GM12878 (cell line): ENCODE measurements at regions not wholly inside any gene's neighbourhood (a gene's known extent, or its start where the extent isn't known, plus 50 kb on each side); places are given as distances from the start of the nearest gene placed in this dataset.

Experiments used
- ATAC-seq: fragments of 200-7000 bp; cut with Tn5 transposase; 3 replicates; pipeline ENCODE4 v1.9.1; 2020; ENCODE audit warnings: mild to moderate bottlenecking, moderate library complexity
- BruUV-seq: library from RNA; stranded (reverse); fragments of 400-500 nt; replicated peaks from 2 replicates; lab custom pipeline; 2021; lab: Mats Ljungman, UMichigan
- CTCF ChIA-PET: fragments of 300-600 bp; sonication (Branson Sonifier 250); formaldehyde crosslinking; extraction: SDS; loops from one replicate; lab custom pipeline; 2021; ENCODE audit warnings: inconsistent platforms; lab: Yijun Ruan, JAX
- POLR2A ChIA-PET: fragments of 350-600 bp; formaldehyde crosslinking; extraction: SDS; loops from one replicate; lab custom pipeline; 2021; ENCODE audit warnings: inconsistent platforms; lab: Charles Lee
- RAD21 ChIA-PET: fragments of 300-600 bp; sonication (Branson Sonifier 250); formaldehyde crosslinking; loops from one replicate; lab custom pipeline; 2023; ENCODE audit warnings: antibody characterized with exemption; ENCODE audit not compliant: unreplicated experiment; lab: Charles Lee
- SMC1A ChIA-PET: fragments of 300-600 bp; sonication (Branson Sonifier 250); formaldehyde crosslinking; loops from one replicate; lab custom pipeline; 2023; ENCODE audit not compliant: unreplicated experiment, uncharacterized antibody; lab: Charles Lee
- DNase-seq: peaks from one replicate; pipeline ENCODE4 v3.0.0-alpha.2; 2011; ENCODE audit warnings: low read depth, low spot score
- FAIRE-seq: peaks from 3 replicates; lab custom pipeline; 2011; peaks lifted over from hg19 to GRCh38; lab: Jason Lieb, UNC
- H2AFZ ChIP-seq: 2 replicates; pipeline ENCODE4 v1.6.0; 2011; ENCODE audit warnings: low read depth, low read length, control low read depth; ENCODE audit not compliant: control insufficient read depth
- H3K27ac ChIP-seq: 2 replicates; pipeline ENCODE4 v1.5.1; 2011; ENCODE audit warnings: control low read depth; ENCODE audit not compliant: control insufficient read depth, insufficient read depth
- H3K27me3 ChIP-seq, 2 experiments: replicated peaks in 1 of 2; 2 replicates each; pipeline versions ENCODE4 v1.6.0 to v1.6.1; 2011; ENCODE audit warnings: low read length in 1 of 2; ENCODE audit not compliant: control insufficient read depth in 2 of 2, insufficient read depth in 2 of 2
- H3K36me3 ChIP-seq, 2 experiments: 2 replicates each; pipeline ENCODE4 v1.5.1; 2011; ENCODE audit warnings: low read length in 1 of 2; ENCODE audit not compliant: control insufficient read depth in 2 of 2, insufficient read depth in 2 of 2
- H3K4me1 ChIP-seq: 2 replicates; pipeline ENCODE4 v1.6.1; 2011; ENCODE audit warnings: mild to moderate bottlenecking, low read length, moderate library complexity, mixed read lengths; ENCODE audit not compliant: control insufficient read depth, insufficient read depth
- H3K4me2 ChIP-seq: 2 replicates; pipeline ENCODE4 v1.6.0; 2011; ENCODE audit warnings: control low read depth; ENCODE audit not compliant: control insufficient read depth, insufficient read depth
- H3K4me3 ChIP-seq: fragments of 200-600 bp; sonication (generic); 2 replicates; pipeline ENCODE4 v1.5.1; 2016
- H3K79me2 ChIP-seq: 2 replicates; pipeline ENCODE4 v1.6.0; 2011; ENCODE audit warnings: low read length; ENCODE audit not compliant: control insufficient read depth, insufficient read depth
- H3K9ac ChIP-seq: 2 replicates; pipeline ENCODE4 v1.8.0; 2011; ENCODE audit warnings: low read length, control low read depth, mixed read lengths; ENCODE audit not compliant: control insufficient read depth, insufficient read depth
- H3K9me3 ChIP-seq: replicated peaks from 3 replicates; pipeline ENCODE4 v1.5.1; 2011; ENCODE audit warnings: mild to moderate bottlenecking, low read length; ENCODE audit not compliant: control insufficient read depth, insufficient read depth
- H4K20me1 ChIP-seq: 2 replicates; pipeline ENCODE4 v1.6.0; 2011; ENCODE audit not compliant: control insufficient read depth, insufficient read depth
- CBX5 ChIP-seq: sonication (generic); IDR thresholded peaks from 2 replicates; pipeline ENCODE4 v1.6.1; 2016; ENCODE audit warnings: low read depth, moderate library complexity, mild to moderate bottlenecking, inconsistent platforms
- LARP7 ChIP-seq: fragments of 450-650 bp; IDR thresholded peaks from 2 replicates; pipeline ENCODE4 v1.6.1; 2017; ENCODE audit warnings: mild to moderate bottlenecking
- MYB ChIP-seq: fragments of 150-350 bp; IDR thresholded peaks from 2 replicates; pipeline ENCODE4 v1.6.1; 2014; ENCODE audit warnings: mild to moderate bottlenecking, low read depth, low read length, borderline replicate concordance
- PAX8 ChIP-seq: fragments of 450-650 bp; IDR thresholded peaks from 2 replicates; pipeline ENCODE4 v1.6.1; 2017; ENCODE audit warnings: mild to moderate bottlenecking, moderate library complexity
- RELA ChIP-seq: fragments of 450-650 bp; IDR thresholded peaks from 2 replicates; pipeline ENCODE4 v1.8.0; 2014; ENCODE audit warnings: borderline replicate concordance; ENCODE audit not compliant: partially characterized antibody
- RUNX3 ChIP-seq: IDR thresholded peaks from 2 replicates; pipeline ENCODE4 v1.6.1; 2012; ENCODE audit warnings: low read length, inconsistent platforms
- ZBED1 ChIP-seq: IDR thresholded peaks from 2 replicates; pipeline ENCODE4 v1.6.1; 2016; ENCODE audit warnings: borderline replicate concordance
- ZNF274 ChIP-seq: IDR thresholded peaks from one replicate; pipeline ENCODE4 v1.8.0; 2011; ENCODE audit not compliant: insufficient read length, insufficient read depth
- WGBS: methylation state at CpG from one replicate; pipeline ENCODE4 v1.1.6; 2016; ENCODE audit warnings: low lambda C conversion rate; ENCODE audit not compliant: insufficient replicate concordance, insufficient coverage; ENCODE audit errors: missing lambda C conversion rate; 5-methylcytosine and 5-hydroxymethylcytosine counted together
- in situ Hi-C: fragments of 300-500 bp; cut with MboI; formaldehyde crosslinking; loops from 9 replicates; pipeline ENCODE4 v1.14.3; 2018; ENCODE audit warnings: mixed read lengths
- intact Hi-C: fragments of 100-400 bp; cut with micrococcal nuclease; formaldehyde crosslinking; loops from one replicate; pipeline ENCODE4 v1.14.2; 2022; ENCODE audit not compliant: unreplicated experiment
- TF ChIP-seq, protein P1 (sequence below): IDR thresholded peaks from 2 replicates; pipeline ENCODE4 v1.6.1; 2012; ENCODE audit warnings: low read length, inconsistent platforms
- TF ChIP-seq, protein P2 (sequence below): fragments of 450-650 bp; IDR thresholded peaks from 2 replicates; pipeline ENCODE4 v1.6.1; 2017; ENCODE audit warnings: mild to moderate bottlenecking, moderate library complexity
- TF ChIP-seq, protein P3 (sequence below): fragments of 450-650 bp; IDR thresholded peaks from 2 replicates; pipeline ENCODE4 v1.6.1; 2018; ENCODE audit warnings: borderline replicate concordance, mild to moderate bottlenecking; ENCODE audit not compliant: partially characterized antibody

DNA sequence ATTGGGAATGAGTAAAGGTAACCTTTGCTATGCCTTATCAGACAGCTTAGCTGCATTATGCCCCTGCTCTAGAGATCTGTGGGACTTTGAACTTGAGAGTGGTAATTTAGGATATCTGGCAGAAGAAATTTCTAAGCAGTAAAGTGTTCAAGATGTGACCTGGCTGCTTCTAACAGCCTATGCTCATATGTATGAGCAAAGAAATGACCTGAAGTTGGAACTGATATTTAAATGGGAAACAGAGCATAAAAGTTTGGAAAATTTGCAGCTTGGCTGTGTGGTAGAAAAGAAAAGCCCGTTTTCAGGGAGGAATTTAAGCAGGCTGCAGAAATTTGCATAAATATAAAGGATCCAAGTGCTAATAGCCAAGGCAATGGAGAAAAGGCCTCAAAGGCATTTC lies 90.4 kb downstream of the HHIPL2 start (continued):
- TF ChIP-seq, protein P1, sequence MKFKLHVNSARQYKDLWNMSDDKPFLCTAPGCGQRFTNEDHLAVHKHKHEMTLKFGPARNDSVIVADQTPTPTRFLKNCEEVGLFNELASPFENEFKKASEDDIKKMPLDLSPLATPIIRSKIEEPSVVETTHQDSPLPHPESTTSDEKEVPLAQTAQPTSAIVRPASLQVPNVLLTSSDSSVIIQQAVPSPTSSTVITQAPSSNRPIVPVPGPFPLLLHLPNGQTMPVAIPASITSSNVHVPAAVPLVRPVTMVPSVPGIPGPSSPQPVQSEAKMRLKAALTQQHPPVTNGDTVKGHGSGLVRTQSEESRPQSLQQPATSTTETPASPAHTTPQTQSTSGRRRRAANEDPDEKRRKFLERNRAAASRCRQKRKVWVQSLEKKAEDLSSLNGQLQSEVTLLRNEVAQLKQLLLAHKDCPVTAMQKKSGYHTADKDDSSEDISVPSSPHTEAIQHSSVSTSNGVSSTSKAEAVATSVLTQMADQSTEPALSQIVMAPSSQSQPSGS: no peak
- TF ChIP-seq MYB (no peak), PAX8 (no peak), ZBED1 (no peak), LARP7 (no peak)
- TF ChIP-seq, protein P2, sequence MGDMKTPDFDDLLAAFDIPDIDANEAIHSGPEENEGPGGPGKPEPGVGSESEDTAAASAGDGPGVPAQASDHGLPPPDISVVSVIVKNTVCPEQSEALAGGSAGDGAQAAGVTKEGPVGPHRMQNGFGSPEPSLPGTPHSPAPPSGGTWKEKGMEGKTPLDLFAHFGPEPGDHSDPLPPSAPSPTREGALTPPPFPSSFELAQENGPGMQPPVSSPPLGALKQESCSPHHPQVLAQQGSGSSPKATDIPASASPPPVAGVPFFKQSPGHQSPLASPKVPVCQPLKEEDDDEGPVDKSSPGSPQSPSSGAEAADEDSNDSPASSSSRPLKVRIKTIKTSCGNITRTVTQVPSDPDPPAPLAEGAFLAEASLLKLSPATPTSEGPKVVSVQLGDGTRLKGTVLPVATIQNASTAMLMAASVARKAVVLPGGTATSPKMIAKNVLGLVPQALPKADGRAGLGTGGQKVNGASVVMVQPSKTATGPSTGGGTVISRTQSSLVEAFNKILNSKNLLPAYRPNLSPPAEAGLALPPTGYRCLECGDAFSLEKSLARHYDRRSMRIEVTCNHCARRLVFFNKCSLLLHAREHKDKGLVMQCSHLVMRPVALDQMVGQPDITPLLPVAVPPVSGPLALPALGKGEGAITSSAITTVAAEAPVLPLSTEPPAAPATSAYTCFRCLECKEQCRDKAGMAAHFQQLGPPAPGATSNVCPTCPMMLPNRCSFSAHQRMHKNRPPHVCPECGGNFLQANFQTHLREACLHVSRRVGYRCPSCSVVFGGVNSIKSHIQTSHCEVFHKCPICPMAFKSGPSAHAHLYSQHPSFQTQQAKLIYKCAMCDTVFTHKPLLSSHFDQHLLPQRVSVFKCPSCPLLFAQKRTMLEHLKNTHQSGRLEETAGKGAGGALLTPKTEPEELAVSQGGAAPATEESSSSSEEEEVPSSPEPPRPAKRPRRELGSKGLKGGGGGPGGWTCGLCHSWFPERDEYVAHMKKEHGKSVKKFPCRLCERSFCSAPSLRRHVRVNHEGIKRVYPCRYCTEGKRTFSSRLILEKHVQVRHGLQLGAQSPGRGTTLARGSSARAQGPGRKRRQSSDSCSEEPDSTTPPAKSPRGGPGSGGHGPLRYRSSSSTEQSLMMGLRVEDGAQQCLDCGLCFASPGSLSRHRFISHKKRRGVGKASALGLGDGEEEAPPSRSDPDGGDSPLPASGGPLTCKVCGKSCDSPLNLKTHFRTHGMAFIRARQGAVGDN: no peak

DNA sequence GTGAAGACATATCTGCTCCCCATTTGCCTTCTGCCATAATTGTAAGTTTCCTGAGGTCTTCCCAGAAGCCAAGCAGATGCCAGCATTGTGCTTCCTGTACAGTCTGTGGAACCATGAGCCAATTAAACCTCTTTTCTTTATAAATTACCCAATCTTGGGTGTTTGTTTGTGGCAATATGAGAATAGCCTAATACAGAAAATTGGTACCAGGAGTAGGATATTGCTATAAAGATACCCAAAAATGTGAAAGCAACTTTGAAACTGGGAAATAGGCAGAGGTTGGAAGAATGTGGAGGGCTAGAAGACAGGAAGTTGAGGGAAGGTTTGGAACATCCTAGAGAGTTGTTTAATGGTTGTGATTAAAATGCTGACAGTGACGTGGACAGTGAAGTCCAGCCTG lies 90.8 kb downstream of the HHIPL2 start:
- Histone ChIP-seq H2AFZ (no peak overlapping the region), H3K27ac (no peak overlapping the region), H3K79me2 (no peaks in the 10 kb centered on the region), H3K27me3 (0 out of 4 replicates have a peak, but pooled peaks cover 0 to 2% of the 10 kb centered on the region in 2 experiments), H3K4me2 (no peak overlapping the region), H4K20me1 (no peaks in the 10 kb centered on the region), H3K4me3 (no peak overlapping the region), H3K4me1 (no peaks in the 10 kb centered on the region), H3K36me3 (no peaks in the 10 kb centered on the region), H3K9me3 (peaks cover 3% of the 10 kb centered on the region; the same call in 1 of the 3 replicates), H3K9ac (no peak overlapping the region)
- ChIA-PET RAD21 (interaction anchor here (1.8 to 2.1 kb wide), 2 partner anchors 286 to 979 kb away, joined by 6 to 7 read pairs; no protein-coding TSS in a partner anchor), CTCF (interaction anchor here (0.9 to 3.1 kb wide), 3 partner anchors 9 to 177 kb away, joined by 3 to 18 read pairs (median 3); no protein-coding TSS in a partner anchor), SMC1A (no interaction called here), POLR2A (no interaction called here)
- TF ChIP-seq RUNX3 (no peak), ZNF274 (no peak), RELA (no peak), CBX5 (no peak)
- TF ChIP-seq, protein P3, sequence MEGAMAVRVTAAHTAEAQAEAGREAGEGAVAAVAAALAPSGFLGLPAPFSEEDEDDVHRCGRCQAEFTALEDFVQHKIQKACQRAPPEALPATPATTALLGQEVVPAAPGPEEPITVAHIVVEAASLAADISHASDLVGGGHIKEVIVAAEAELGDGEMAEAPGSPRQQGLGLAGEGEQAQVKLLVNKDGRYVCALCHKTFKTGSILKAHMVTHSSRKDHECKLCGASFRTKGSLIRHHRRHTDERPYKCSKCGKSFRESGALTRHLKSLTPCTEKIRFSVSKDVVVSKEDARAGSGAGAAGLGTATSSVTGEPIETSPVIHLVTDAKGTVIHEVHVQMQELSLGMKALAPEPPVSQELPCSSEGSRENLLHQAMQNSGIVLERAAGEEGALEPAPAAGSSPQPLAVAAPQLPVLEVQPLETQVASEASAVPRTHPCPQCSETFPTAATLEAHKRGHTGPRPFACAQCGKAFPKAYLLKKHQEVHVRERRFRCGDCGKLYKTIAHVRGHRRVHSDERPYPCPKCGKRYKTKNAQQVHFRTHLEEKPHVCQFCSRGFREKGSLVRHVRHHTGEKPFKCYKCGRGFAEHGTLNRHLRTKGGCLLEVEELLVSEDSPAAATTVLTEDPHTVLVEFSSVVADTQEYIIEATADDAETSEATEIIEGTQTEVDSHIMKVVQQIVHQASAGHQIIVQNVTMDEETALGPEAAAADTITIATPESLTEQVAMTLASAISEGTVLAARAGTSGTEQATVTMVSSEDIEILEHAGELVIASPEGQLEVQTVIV: no peak
- FAIRE-seq (no peak), ATAC-seq (no peak), DNase-seq (no peak)
- no TSS peak for BruUV-seq
- in situ Hi-C loops: loop anchor here (10.0 kb wide), 2 partner anchors 342 to 722 kb away; no protein-coding TSS in a partner anchor
- intact Hi-C loops: loop anchor here (5.0 to 10.0 kb wide), 6 partner anchors 282 to 1190 kb away; partner anchors contain the start of gene DUSP10
- 67% methylated on average over 1 of the region's 1 CpG for WGBS
